Psoas muscle (tissue), 7 donors: ENCODE measurements at regions not wholly inside any gene's neighbourhood (a gene's known extent, or its start where the extent isn't known, plus 50 kb on each side); places are given as distances from the start of the nearest gene placed in this dataset.
"Not testable (repeated sequence)": the region's sequence is repeated elsewhere in the genome, so short reads cannot be mapped to it uniquely, and the experiment has no call there.

Experiments
- ATAC-seq, 4 donors: fragments of 200-7000 bp; cut with Tn5 transposase; one replicate each; pipeline ENCODE4 v1.9.1; 2020; ENCODE audit warnings: moderate library complexity in 3 of 4, mild to moderate bottlenecking in 2 of 4
- DNase-seq, 2 donors: peaks; one replicate each; pipeline ENCODE4 v3.0.0-alpha.2; 2020
- H3K27ac ChIP-seq: fragments of 200-600 bp; one replicate; pipeline ENCODE4 v1.8.0; 2022
- H3K27me3 ChIP-seq, 3 donors: fragments of 200-600 bp in 1 of 3; one replicate each; pipeline versions ENCODE4 v1.6.1 to v1.8.0; 2013 to 2022; ENCODE audit warnings: low read length in 2 of 3, mild to moderate bottlenecking in 2 of 3, moderate library complexity in 1 of 3; ENCODE audit not compliant: insufficient read depth in 3 of 3
- H3K36me3 ChIP-seq, 2 donors: fragments of 200-600 bp in 1 of 2; one replicate each; pipeline versions ENCODE4 v1.6.1 to v1.8.0; 2013 to 2022; ENCODE audit warnings: low read depth in 1 of 2, mild to moderate bottlenecking in 1 of 2, moderate library complexity in 1 of 2; ENCODE audit not compliant: insufficient read depth in 1 of 2
- H3K4me1 ChIP-seq: fragments of 200-600 bp; one replicate; pipeline ENCODE4 v1.8.0; 2022
- H3K4me3 ChIP-seq: fragments of 200-600 bp; one replicate; pipeline ENCODE4 v1.8.0; 2022; ENCODE audit warnings: mild to moderate bottlenecking
- H3K9me3 ChIP-seq: fragments of 200-600 bp; one replicate; pipeline ENCODE4 v1.8.0; 2022
- CTCF ChIP-seq: fragments of 200-600 bp; IDR thresholded peaks from one replicate; pipeline ENCODE4 v1.8.0; 2022; ENCODE audit warnings: antibody characterized with exemption
- WGBS, 3 donors: extraction: QIAGEN DNeasy Blood & Tissue Kit; methylation state at CpG; one replicate each; pipeline versions ENCODE4 v1.1.6 to v1.1.7; 2013; 5-methylcytosine and 5-hydroxymethylcytosine counted together
- intact Hi-C, 2 donors: fragments of 100-400 bp; cut with DNase I; formaldehyde crosslinking; loops; one replicate each; pipeline versions ENCODE4 v1.11.0 to v1.14.2; 2022
- donor health status: healthy with polysubstance abuse.
- donor health status: DM: no; HTN: no; CAD: no; lungs with moderate emphysema.
- donor health status: Bipolar disorder and iron deficiency.
- donor health status: healthy.
- donor health status: DM: yes; HTN: yes; CAD: no.
- donor health status: DM: no; HTN: no; CAD: no.
- donor health status: DM: yes; HTN: yes; CAD: no.

- H3K4me3 ChIP-seq, DNase-seq, intact Hi-C loops, H3K36me3 ChIP-seq, H3K27me3 ChIP-seq, H3K27ac ChIP-seq, H3K4me1 ChIP-seq, ATAC-seq, H3K9me3 ChIP-seq: not testable (repeated sequence)
- WGBS, 3 donors = 27 to 31% (median 27%) methylated on average over 2 of the region's 2 CpGs
These were observed 100.1 kb downstream of the CCDC74A start for GRCh38 chr2:131627777-131628176.

GRCh38 chr2:131631648-131632047 is 104.0 kb downstream of the CCDC74A start:
- H3K4me1 ChIP-seq, H3K9me3 ChIP-seq, DNase-seq, intact Hi-C loops, ATAC-seq, H3K27ac ChIP-seq, H3K36me3 ChIP-seq, H3K4me3 ChIP-seq, H3K27me3 ChIP-seq: not testable (repeated sequence)
- 93 to 97% (median 94%) methylated on average over 2 of the region's 2 CpGs for WGBS, 3 donors

- H3K27me3 ChIP-seq, H3K27ac ChIP-seq, H3K4me3 ChIP-seq, H3K4me1 ChIP-seq, intact Hi-C loops, H3K9me3 ChIP-seq, ATAC-seq, H3K36me3 ChIP-seq, DNase-seq: not testable (repeated sequence)
- 88 to 92% (median 92%) methylated on average over 8 of the region's 8 CpGs for WGBS, 3 donors
These were observed 105.7 kb downstream of the CCDC74A start for GRCh38 chr2:131633405-131633804.

GRCh38 chr2:131633827-131634695 is 106.4 kb downstream of the CCDC74A start:
- H3K27me3 ChIP-seq, DNase-seq, H3K27ac ChIP-seq, ATAC-seq, H3K9me3 ChIP-seq, intact Hi-C loops, H3K4me3 ChIP-seq, H3K4me1 ChIP-seq, H3K36me3 ChIP-seq: not testable (repeated sequence)
- 86 to 92% (median 89%) methylated on average over 10 of the region's 10 CpGs for WGBS, 3 donors

- Histone ChIP-seq H3K9me3 (no peaks in the 10 kb centered on the region), H3K4me1 (no peaks in the 10 kb centered on the region), H3K27me3 (no peaks in the 10 kb centered on the region), H3K36me3 (no peaks in the 10 kb centered on the region), H3K4me3 (no peak overlapping the region), H3K27ac (no peak overlapping the region)
- DNase-seq (no peak), ATAC-seq (no peak)
- no peak for TF ChIP-seq CTCF
- intact Hi-C loops = no loop called here
- 69 to 77% (median 75%) methylated on average over 9 of the region's 9 CpGs for WGBS, 3 donors
These were observed 107.9 kb downstream of the CCDC74A start for GRCh38 chr2:131635611-131636010.

GRCh38 chr2:131636704-131637308 is 109.1 kb downstream of the CCDC74A start:
- H3K27me3 ChIP-seq, H3K4me3 ChIP-seq, H3K36me3 ChIP-seq, DNase-seq, H3K27ac ChIP-seq, intact Hi-C loops, H3K9me3 ChIP-seq, H3K4me1 ChIP-seq: not testable (repeated sequence)
- WGBS, 3 donors = 34 to 46% (median 42%) methylated on average over 7 of the region's 7 CpGs
- ATAC-seq = peak in 1 of 4 donors; percentile 56

- 57 to 73% (median 63%) methylated on average over 4 of the region's 4 CpGs for WGBS, 3 donors
- H3K9me3 ChIP-seq, H3K27ac ChIP-seq, intact Hi-C loops, H3K27me3 ChIP-seq, H3K4me1 ChIP-seq, H3K36me3 ChIP-seq, DNase-seq, H3K4me3 ChIP-seq, ATAC-seq: not testable (repeated sequence)
These were observed 111.4 kb downstream of the CCDC74A start for GRCh38 chr2:131639001-131639620.
